ENCODE measurements at regions not wholly inside any gene's neighbourhood (a gene's known extent, or its start where the extent isn't known, plus 50 kb on each side); places are given as distances from the start of the nearest gene placed in this dataset.

DNA sequence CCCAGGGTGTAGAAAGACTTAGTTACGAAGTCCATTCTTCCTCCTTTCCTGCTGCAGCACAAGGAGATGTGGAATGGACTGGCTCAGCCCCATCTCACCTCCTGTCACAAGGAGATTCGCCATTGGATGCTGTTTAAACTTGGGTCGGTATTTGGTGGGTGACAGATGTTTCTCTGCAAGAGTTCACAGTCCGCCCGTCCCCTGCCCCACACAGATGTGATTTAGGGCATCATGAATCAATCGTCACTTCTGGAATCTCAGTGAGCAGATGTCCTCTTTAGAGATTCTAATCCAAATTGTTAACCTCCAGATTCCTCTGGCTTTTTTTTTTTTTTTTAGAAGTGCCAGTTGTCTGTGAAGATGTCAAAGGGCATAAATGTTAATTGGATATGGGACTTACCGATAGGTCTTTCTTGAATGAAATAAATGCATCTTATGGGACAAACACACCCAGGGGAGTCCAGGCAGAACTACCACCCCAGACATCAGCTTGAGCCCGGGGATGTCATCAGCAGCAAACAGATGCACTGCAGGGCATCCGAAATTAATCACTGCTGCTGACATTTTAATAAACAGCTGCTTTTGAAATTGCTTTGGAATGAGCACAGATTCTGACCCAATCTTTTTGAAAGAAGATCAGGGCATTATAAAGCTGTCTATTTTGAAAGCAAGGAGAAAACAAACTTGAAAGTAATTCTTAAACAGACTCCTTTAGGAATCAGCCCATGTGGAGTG, 117.6 kb upstream of the CDH4 start:
- Histone ChIP-seq H3K9me3 (ENCODE audit: control insufficient read depth in 4 of 4, insufficient read depth in 3 of 4, low read length in 3 of 4) (no peaks in the 10 kb centered on the region), H3K36me3 (ENCODE audit: control insufficient read depth in 4 of 4, insufficient read depth in 4 of 4, low read length in 4 of 4) (no peaks in the 10 kb centered on the region), H3K4me1 (ENCODE audit: control insufficient read depth in 5 of 5, insufficient read depth in 5 of 5, low read length in 5 of 5) (peaks cover 0 to 20% (median 0%) of the 10 kb centered on the region in 5 donors), H3K27me3 (ENCODE audit: control insufficient read depth in 3 of 3, insufficient read depth in 3 of 3, low read length in 2 of 3) (peaks cover 0 to 10% (median 0%) of the 10 kb centered on the region in 3 donors), H3K9ac (ENCODE audit: insufficient read depth in 1 of 2, low read length in 2 of 2) (no peak overlapping the region), H3K4me3 (no peak overlapping the region), H3K27ac (ENCODE audit: low read depth in 1 of 2, low read length in 1 of 2) (no peak overlapping the region)
- DNase-seq (no peak), ATAC-seq (ENCODE audit: insufficient read depth, low FRiP score) (no peak)
- no peak for TF ChIP-seq CTCF (IDR thresholded peaks at IDR 0.05; ENCODE audit: control extremely low read depth, extremely low read depth)
- WGBS, 2 donors = 39 to 40% methylated on average over 9 of the region's 9 CpGs

DNA sequence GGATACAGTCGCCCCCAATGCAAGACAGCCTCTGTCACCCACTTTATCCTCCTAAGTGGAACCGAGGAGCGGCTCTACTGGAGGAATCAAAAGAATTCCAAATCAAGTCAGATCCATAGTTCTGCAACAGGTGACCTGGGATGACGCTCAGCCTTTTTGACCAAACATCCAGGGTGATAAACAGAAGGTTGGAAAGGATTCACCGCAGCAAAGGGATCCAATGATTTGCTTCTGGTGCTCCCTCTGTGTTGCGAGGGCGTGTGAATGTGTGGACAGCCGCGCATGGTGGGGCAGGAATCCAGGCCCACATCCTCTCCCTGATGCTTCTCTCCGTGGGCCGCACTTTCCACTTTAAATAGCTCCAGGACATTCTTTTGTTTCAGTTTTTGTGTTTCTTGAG, 116.8 kb upstream of the CDH4 start:
- no peak overlapping the region for H3K4me3 ChIP-seq
- peaks cover 0 to 10% (median 0%) of the 10 kb centered on the region in 3 donors for H3K27me3 ChIP-seq (ENCODE audit: control insufficient read depth in 3 of 3, insufficient read depth in 3 of 3, low read length in 2 of 3)

GRCh38 chr20:61135968-61136367, 116.1 kb upstream of the CDH4 start:
- TF ChIP-seq CTCF (IDR thresholded peaks at IDR 0.05; ENCODE audit: control extremely low read depth, extremely low read depth) = no peak

More for the DNA sequence above, 116.8 kb upstream of the CDH4 start:
- WGBS, 2 donors = 70% methylated on average over 11 of the region's 11 CpGs
- Histone ChIP-seq H3K27ac (ENCODE audit: low read depth in 1 of 2, low read length in 1 of 2) (no peak overlapping the region), H3K9ac (ENCODE audit: insufficient read depth in 1 of 2, low read length in 2 of 2) (no peak overlapping the region), H3K9me3 (ENCODE audit: control insufficient read depth in 4 of 4, insufficient read depth in 3 of 4, low read length in 3 of 4) (no peaks in the 10 kb centered on the region), H3K36me3 (ENCODE audit: control insufficient read depth in 4 of 4, insufficient read depth in 4 of 4, low read length in 4 of 4) (no peaks in the 10 kb centered on the region), H3K4me1 (ENCODE audit: control insufficient read depth in 5 of 5, insufficient read depth in 5 of 5, low read length in 5 of 5) (peaks cover 0 to 20% (median 0%) of the 10 kb centered on the region in 5 donors)
- DNase-seq = no peak
- no peak for ATAC-seq (ENCODE audit: insufficient read depth, low FRiP score)
- no peak for TF ChIP-seq CTCF (IDR thresholded peaks at IDR 0.05; ENCODE audit: control extremely low read depth, extremely low read depth)

More at GRCh38 chr20:61135968-61136367, 116.1 kb upstream of the CDH4 start:
- Histone ChIP-seq H3K36me3 (ENCODE audit: control insufficient read depth in 4 of 4, insufficient read depth in 4 of 4, low read length in 4 of 4) (no peaks in the 10 kb centered on the region), H3K4me3 (no peak overlapping the region), H3K27me3 (ENCODE audit: control insufficient read depth in 3 of 3, insufficient read depth in 3 of 3, low read length in 2 of 3) (peaks cover 0 to 10% (median 0%) of the 10 kb centered on the region in 3 donors), H3K4me1 (ENCODE audit: control insufficient read depth in 5 of 5, insufficient read depth in 5 of 5, low read length in 5 of 5) (peaks cover 0 to 20% (median 0%) of the 10 kb centered on the region in 5 donors), H3K9me3 (ENCODE audit: control insufficient read depth in 4 of 4, insufficient read depth in 3 of 4, low read length in 3 of 4) (no peaks in the 10 kb centered on the region), H3K27ac (ENCODE audit: low read depth in 1 of 2, low read length in 1 of 2) (no peak overlapping the region), H3K9ac (ENCODE audit: insufficient read depth in 1 of 2, low read length in 2 of 2) (no peak overlapping the region)
- ATAC-seq (ENCODE audit: insufficient read depth, low FRiP score) = no peak
- WGBS, 2 donors = 22 to 36% methylated on average over 15 of the region's 15 CpGs
- peak; percentile 31 to 64 (median 49) for DNase-seq

Data from lung (tissue), 11 donors.